Natural killer cell treated with Interleukin-12 subunit alpha and Interleukin-12 subunit beta and Interleukin-15 and Interleukin-18, amount 100 ng/mL, for 72 hours (primary cell): ENCODE measurements at regions not wholly inside any gene's neighbourhood (a gene's known extent, or its start where the extent isn't known, plus 50 kb on each side); places are given as distances from the start of the nearest gene placed in this dataset.

Experiments
- ATAC-seq, 2 donors: fragments of 150-1000 bp; cut with Tn5 transposase in 1 of 2; sonication (Bioruptor Pico), chemical (Tn5 transposase) in 1 of 2; 2 replicates each; pipeline ENCODE4 v1.10.0; 2021
- DNase-seq: peaks from one replicate; pipeline ENCODE4 v3.0.0; 2022; ENCODE audit warnings: low spot score
- H3K27ac Mint-ChIP-seq, 2 donors: 1 replicate in 1 of 2; 2 replicates in 1 of 2; pipeline ENCODE4 v1.8.0; 2022; ENCODE audit warnings: mixed read lengths in 2 of 2, mild to moderate bottlenecking in 1 of 2, moderate library complexity in 1 of 2
- H3K27me3 Mint-ChIP-seq, 2 donors: 1 replicate in 1 of 2; 2 replicates in 1 of 2; pipeline ENCODE4 v1.8.0; 2022; ENCODE audit warnings: mixed read lengths in 2 of 2
- H3K36me3 Mint-ChIP-seq: one replicate; pipeline ENCODE4 v1.8.0; 2022; ENCODE audit warnings: mixed read lengths
- H3K4me1 Mint-ChIP-seq, 2 donors: 1 replicate in 1 of 2; 2 replicates in 1 of 2; pipeline ENCODE4 v1.8.0; 2022; ENCODE audit warnings: low read depth in 2 of 2, mixed read lengths in 2 of 2, mild to moderate bottlenecking in 1 of 2
- H3K4me3 Mint-ChIP-seq: one replicate; pipeline ENCODE4 v1.8.0; 2022; ENCODE audit warnings: mixed read lengths
- H3K9me3 Mint-ChIP-seq: 2 replicates; pipeline ENCODE4 v1.8.0; 2022; ENCODE audit warnings: mixed read lengths

GRCh38 chr5:173733831-173734501, 117.5 kb upstream of the BOD1 start:
- H3K36me3 Mint-ChIP-seq: no peaks in the 10 kb centered on the region
- no peak for DNase-seq
- no peaks in the 10 kb centered on the region for H3K9me3 Mint-ChIP-seq
- no peaks in the 10 kb centered on the region for H3K27me3 Mint-ChIP-seq
- H3K4me3 Mint-ChIP-seq: no peak overlapping the region
- H3K27ac Mint-ChIP-seq: no peak overlapping the region
- H3K4me1 Mint-ChIP-seq: no peaks in the 10 kb centered on the region
- ATAC-seq: no peak

- Mint-ChIP-seq H3K4me3 (no peak overlapping the region), H3K36me3 (no peaks in the 10 kb centered on the region), H3K9me3 (no peaks in the 10 kb centered on the region), H3K27me3 (peaks cover 0 to 4% of the 10 kb centered on the region in 2 donors), H3K27ac (no peak overlapping the region), H3K4me1 (no peaks in the 10 kb centered on the region)
- ATAC-seq: no peak
- no peak for DNase-seq
These were observed 118.3 kb upstream of the BOD1 start for GRCh38 chr5:173734716-173735115.

- H3K9me3 Mint-ChIP-seq: no peaks in the 10 kb centered on the region
- H3K4me3 Mint-ChIP-seq: no peak overlapping the region
- ATAC-seq: no peak
These were observed 118.7 kb upstream of the BOD1 start for GRCh38 chr5:173735184-173735583.

GRCh38 chr5:173735691-173736090, 119.2 kb upstream of the BOD1 start:
- DNase-seq (no peak), ATAC-seq (no peak)
- Mint-ChIP-seq H3K9me3 (no peaks in the 10 kb centered on the region), H3K4me3 (no peak overlapping the region), H3K27ac (no peak overlapping the region), H3K27me3 (peaks cover 0 to 4% of the 10 kb centered on the region in 2 donors), H3K36me3 (no peaks in the 10 kb centered on the region), H3K4me1 (no peaks in the 10 kb centered on the region)

More at GRCh38 chr5:173735184-173735583, 118.7 kb upstream of the BOD1 start:
- H3K27ac Mint-ChIP-seq: no peak overlapping the region
- no peak for DNase-seq
- H3K36me3 Mint-ChIP-seq: no peaks in the 10 kb centered on the region
- H3K4me1 Mint-ChIP-seq: no peaks in the 10 kb centered on the region
- peaks cover 0 to 4% of the 10 kb centered on the region in 2 donors for H3K27me3 Mint-ChIP-seq

- H3K36me3 Mint-ChIP-seq: no peaks in the 10 kb centered on the region
- no peak for DNase-seq
These were observed 119.9 kb upstream of the BOD1 start for GRCh38 chr5:173736374-173736773.

GRCh38 chr5:173736923-173737412, 120.5 kb upstream of the BOD1 start:
- ATAC-seq (peak in 1 of 2 donors; percentile 43), DNase-seq (no peak)
- no peak overlapping the region for H3K4me3 Mint-ChIP-seq
- H3K4me1 Mint-ChIP-seq: no peaks in the 10 kb centered on the region
- no peak overlapping the region for H3K27ac Mint-ChIP-seq
- H3K9me3 Mint-ChIP-seq: no peaks in the 10 kb centered on the region
- no peaks in the 10 kb centered on the region for H3K36me3 Mint-ChIP-seq
- H3K27me3 Mint-ChIP-seq: peaks cover 0 to 9% of the 10 kb centered on the region in 2 donors

More at GRCh38 chr5:173736374-173736773, 119.9 kb upstream of the BOD1 start:
- no peak for ATAC-seq
- H3K9me3 Mint-ChIP-seq: no peaks in the 10 kb centered on the region
- H3K4me3 Mint-ChIP-seq: no peak overlapping the region
- no peak overlapping the region for H3K27ac Mint-ChIP-seq
- no peaks in the 10 kb centered on the region for H3K4me1 Mint-ChIP-seq
- H3K27me3 Mint-ChIP-seq: peaks cover 0 to 9% of the 10 kb centered on the region in 2 donors

- H3K27ac Mint-ChIP-seq: no peak overlapping the region
- no peak for ATAC-seq
- no peak overlapping the region for H3K4me3 Mint-ChIP-seq
- no peak for DNase-seq
- H3K4me1 Mint-ChIP-seq: no peaks in the 10 kb centered on the region
- H3K27me3 Mint-ChIP-seq: peaks cover 0 to 9% of the 10 kb centered on the region in 2 donors
- no peaks in the 10 kb centered on the region for H3K9me3 Mint-ChIP-seq
- no peaks in the 10 kb centered on the region for H3K36me3 Mint-ChIP-seq
These were observed 123.3 kb upstream of the BOD1 start for GRCh38 chr5:173739741-173740140.

GRCh38 chr5:173740400-173740799, 124.0 kb upstream of the BOD1 start:
- no peak overlapping the region for H3K27ac Mint-ChIP-seq
- H3K36me3 Mint-ChIP-seq: no peaks in the 10 kb centered on the region
- ATAC-seq (no peak), DNase-seq (no peak)
- peaks cover 0 to 9% of the 10 kb centered on the region in 2 donors for H3K27me3 Mint-ChIP-seq
- H3K4me1 Mint-ChIP-seq: no peaks in the 10 kb centered on the region
- H3K4me3 Mint-ChIP-seq: no peak overlapping the region
- no peaks in the 10 kb centered on the region for H3K9me3 Mint-ChIP-seq

GRCh38 chr5:173741087-173741486, 124.6 kb upstream of the BOD1 start:
- Mint-ChIP-seq H3K9me3 (no peaks in the 10 kb centered on the region), H3K27me3 (peaks cover 0 to 9% of the 10 kb centered on the region in 2 donors), H3K4me3 (no peak overlapping the region), H3K4me1 (no peaks in the 10 kb centered on the region), H3K36me3 (no peaks in the 10 kb centered on the region), H3K27ac (no peak overlapping the region)
- DNase-seq (no peak), ATAC-seq (no peak)

- Mint-ChIP-seq H3K4me1 (no peaks in the 10 kb centered on the region), H3K27ac (no peak overlapping the region), H3K4me3 (no peak overlapping the region), H3K36me3 (no peaks in the 10 kb centered on the region), H3K27me3 (peaks cover 0 to 9% of the 10 kb centered on the region in 2 donors), H3K9me3 (no peaks in the 10 kb centered on the region)
- ATAC-seq (no peak), DNase-seq (no peak)
These were observed 125.4 kb upstream of the BOD1 start for GRCh38 chr5:173741729-173742431.

GRCh38 chr5:173742432-173742816, 126.0 kb upstream of the BOD1 start:
- Mint-ChIP-seq H3K4me3 (no peak overlapping the region), H3K27ac (no peak overlapping the region), H3K9me3 (no peaks in the 10 kb centered on the region), H3K36me3 (no peaks in the 10 kb centered on the region), H3K4me1 (no peaks in the 10 kb centered on the region), H3K27me3 (peaks cover 0 to 9% of the 10 kb centered on the region in 2 donors)
- DNase-seq (no peak), ATAC-seq (no peak)

GRCh38 chr5:173743641-173744343, 127.3 kb upstream of the BOD1 start:
- no peak for ATAC-seq
- Mint-ChIP-seq H3K36me3 (no peaks in the 10 kb centered on the region), H3K4me1 (no peaks in the 10 kb centered on the region), H3K27me3 (peaks cover 0 to 12% of the 10 kb centered on the region in 2 donors), H3K4me3 (no peak overlapping the region), H3K27ac (no peak overlapping the region), H3K9me3 (no peaks in the 10 kb centered on the region)
- DNase-seq: no peak

- H3K4me3 Mint-ChIP-seq: no peak overlapping the region
- DNase-seq (no peak), ATAC-seq (peak in 1 of 2 donors; percentile 24)
- H3K4me1 Mint-ChIP-seq: no peaks in the 10 kb centered on the region
- peaks cover 0 to 10% of the 10 kb centered on the region in 2 donors for H3K27me3 Mint-ChIP-seq
- H3K27ac Mint-ChIP-seq: no peak overlapping the region
- H3K9me3 Mint-ChIP-seq: no peaks in the 10 kb centered on the region
- no peaks in the 10 kb centered on the region for H3K36me3 Mint-ChIP-seq
These were observed 128.1 kb upstream of the BOD1 start for GRCh38 chr5:173744551-173744950.

GRCh38 chr5:173745123-173745522, 128.7 kb upstream of the BOD1 start:
- Mint-ChIP-seq H3K4me1 (no peaks in the 10 kb centered on the region), H3K9me3 (no peaks in the 10 kb centered on the region), H3K27me3 (peaks cover 0 to 8% of the 10 kb centered on the region in 2 donors), H3K4me3 (no peak overlapping the region), H3K36me3 (no peaks in the 10 kb centered on the region), H3K27ac (no peak overlapping the region)
- DNase-seq (no peak), ATAC-seq (no peak)
